Cardiac fibroblast (primary cell): ENCODE measurements at regions not wholly inside any gene's neighbourhood (a gene's known extent, or its start where the extent isn't known, plus 50 kb on each side); places are given as distances from the start of the nearest gene placed in this dataset.

Experiments
- DNase-seq, 2 donors: peaks; one replicate each; pipeline versions ENCODE4 v3.0.0 to v3.0.0-alpha.2; 2010; ENCODE audit warnings: low read depth in 2 of 2
- H3K4me3 ChIP-seq, 2 donors: replicated peaks in 1 of 2; 1 replicate in 1 of 2; 2 replicates in 1 of 2; pipeline ENCODE4 v1.5.1; 2011; ENCODE audit warnings: low read depth in 2 of 2, low read length in 2 of 2, mild to moderate bottlenecking in 2 of 2, moderate library complexity in 1 of 2
- CTCF ChIP-seq: IDR thresholded peaks from one replicate; pipeline ENCODE4 v1.5.1; 2011; ENCODE audit warnings: low read depth, mild to moderate bottlenecking, low read length, inconsistent platforms

DNA sequence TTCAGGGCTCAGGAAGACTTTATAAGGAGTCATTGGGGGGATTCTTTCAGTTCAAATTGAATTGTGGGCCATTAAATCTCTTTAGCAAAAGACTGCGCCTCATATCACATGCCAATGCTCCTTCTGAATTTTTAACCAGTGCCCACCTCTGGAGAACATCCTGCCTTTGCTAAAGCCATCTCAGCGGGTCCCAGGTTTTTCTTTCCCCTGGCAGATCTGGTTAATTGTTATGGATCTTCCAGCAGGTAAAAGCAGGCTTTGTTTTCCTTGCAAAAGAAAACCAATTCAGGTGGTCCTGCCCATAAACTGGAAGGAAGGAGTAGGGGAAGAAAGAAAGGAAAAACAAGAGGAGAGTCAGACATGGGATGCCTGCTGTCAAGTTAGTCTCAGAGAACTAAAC lies 298.2 kb downstream of the LRFN2 start:
- no peak overlapping the region for H3K4me3 ChIP-seq
- no peak for TF ChIP-seq CTCF
- DNase-seq = no peak

DNA sequence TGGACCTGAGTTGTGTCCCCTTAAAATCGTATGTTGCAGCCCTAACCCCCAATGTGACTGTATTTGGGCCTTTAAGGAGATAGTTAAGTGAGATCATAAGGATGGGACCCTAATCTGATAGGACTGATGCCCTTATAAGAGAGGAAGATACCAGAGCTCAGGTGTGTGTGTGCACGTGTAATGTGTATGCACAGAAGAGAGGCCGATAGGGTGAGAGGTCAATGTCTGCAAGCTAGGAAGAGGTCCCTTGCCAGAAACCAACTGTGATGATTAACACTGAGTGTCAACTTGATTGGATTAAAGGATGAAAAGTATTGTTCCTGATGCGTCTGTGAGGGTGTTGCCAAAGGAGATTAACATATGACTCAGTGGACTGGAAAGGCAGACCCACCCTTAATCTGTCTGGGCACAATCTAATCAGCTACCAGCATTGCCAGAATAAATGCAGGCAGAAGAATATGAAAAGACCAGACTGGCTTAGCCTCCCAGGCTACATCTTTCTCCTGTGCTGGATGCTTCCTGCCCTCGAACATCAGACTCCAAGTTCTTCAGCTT lies 299.8 kb downstream of the LRFN2 start:
- no peak overlapping the region for H3K4me3 ChIP-seq
- DNase-seq = no peak
- TF ChIP-seq CTCF = no peak

DNA sequence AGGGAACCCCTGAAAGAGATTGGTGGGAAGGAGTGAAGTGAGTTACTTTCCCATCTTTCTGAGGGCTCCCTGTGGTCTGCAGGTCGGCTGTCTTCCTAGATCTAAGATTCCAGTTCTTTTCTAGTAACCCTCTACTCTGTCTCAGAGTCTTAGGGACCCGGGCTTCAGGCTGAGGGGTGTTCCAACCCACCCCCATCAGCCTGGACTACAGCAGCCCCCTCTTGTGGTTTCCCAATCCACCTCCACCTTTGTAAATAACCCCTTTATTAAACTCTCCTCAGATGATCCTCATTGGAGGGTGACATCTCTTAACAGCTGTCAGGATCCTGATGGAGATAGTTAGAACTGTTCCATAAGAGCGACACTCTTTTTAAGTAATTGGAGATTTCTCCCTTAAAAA lies 300.4 kb downstream of the LRFN2 start:
- DNase-seq = no peak
- H3K4me3 ChIP-seq = no peak overlapping the region
- no peak for TF ChIP-seq CTCF

- no peak for TF ChIP-seq CTCF
- DNase-seq = no peak
- no peak overlapping the region for H3K4me3 ChIP-seq
These were observed 301.2 kb downstream of the LRFN2 start for GRCh38 chr6:40285996-40286395.

DNA sequence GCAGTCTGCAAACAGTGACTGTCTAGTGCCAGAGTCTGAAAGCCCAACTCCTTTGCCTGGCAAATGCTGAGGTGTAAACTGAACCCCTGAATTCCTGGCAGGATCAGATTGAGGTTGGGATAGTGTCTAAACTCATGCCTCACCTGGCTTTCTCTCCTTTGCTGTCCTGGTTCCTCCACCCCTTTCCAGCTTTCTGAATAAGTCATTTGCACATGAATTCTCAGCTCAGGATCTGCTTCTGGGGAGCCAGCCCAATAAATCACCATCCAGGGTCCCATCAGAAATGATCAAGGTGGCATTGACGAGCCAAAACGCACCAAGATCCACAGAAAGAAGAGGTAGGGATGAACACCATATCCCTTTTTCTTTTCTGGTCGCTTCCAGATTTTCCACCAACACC lies 301.6 kb downstream of the LRFN2 start:
- DNase-seq = no peak
- H3K4me3 ChIP-seq = no peak overlapping the region
- no peak for TF ChIP-seq CTCF

GRCh38 chr6:40282986-40283385 lies 304.2 kb downstream of the LRFN2 start:
- DNase-seq = no peak
- no peak for TF ChIP-seq CTCF
- no peak overlapping the region for H3K4me3 ChIP-seq

DNA sequence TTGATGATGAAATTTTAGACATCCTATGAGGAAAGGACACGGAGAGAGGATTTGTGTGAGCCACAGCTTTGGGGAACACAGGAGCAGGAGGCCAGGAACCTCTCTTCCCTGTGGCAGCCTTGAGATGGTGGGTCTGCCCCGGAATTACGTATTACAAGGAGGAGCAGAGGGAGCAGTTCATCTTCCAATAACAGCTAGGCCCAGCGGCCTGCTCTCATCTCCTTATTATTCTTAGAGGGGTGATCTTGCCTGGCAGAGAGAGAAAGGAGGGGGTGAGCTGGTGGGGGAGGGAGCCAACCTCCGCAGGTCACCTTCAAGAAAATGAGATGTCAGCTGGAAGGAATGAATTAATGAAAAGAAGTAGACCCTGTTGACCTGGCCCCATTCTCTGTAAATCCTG lies 305.8 kb downstream of the LRFN2 start:
- no peak for DNase-seq
- no peak overlapping the region for H3K4me3 ChIP-seq
- TF ChIP-seq CTCF = no peak
